ENCODE measurements at regions not wholly inside any gene's neighbourhood (a gene's known extent, or its start where the extent isn't known, plus 50 kb on each side); places are given as distances from the start of the nearest gene placed in this dataset.

DNA sequence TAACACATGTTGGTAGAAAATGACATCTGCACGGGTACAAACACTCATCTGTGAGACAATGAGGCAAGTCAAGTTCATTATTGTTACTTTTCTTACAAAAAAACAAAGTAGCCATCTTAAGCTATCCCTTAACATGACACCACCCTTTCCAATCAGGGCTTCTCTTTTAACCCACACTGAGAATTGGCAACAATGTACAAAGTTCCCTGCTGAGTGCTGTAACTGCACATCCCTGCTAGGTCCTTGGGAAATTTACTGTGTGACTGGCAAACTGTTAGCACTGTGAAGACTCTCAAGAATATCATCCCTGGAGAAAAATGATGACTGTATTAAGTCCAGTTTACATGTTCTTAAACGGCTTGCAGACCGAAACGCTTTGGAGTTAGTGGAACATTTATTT is 185.8 kb upstream of the PLD5 start:
- no peaks in the 10 kb centered on the region for H3K36me3 ChIP-seq
- H3K4me3 ChIP-seq = no peak overlapping the region
- no peaks in the 10 kb centered on the region for H3K9me3 ChIP-seq
- ATAC-seq (no peak), DNase-seq (no peak)
- TF ChIP-seq, protein P1, sequence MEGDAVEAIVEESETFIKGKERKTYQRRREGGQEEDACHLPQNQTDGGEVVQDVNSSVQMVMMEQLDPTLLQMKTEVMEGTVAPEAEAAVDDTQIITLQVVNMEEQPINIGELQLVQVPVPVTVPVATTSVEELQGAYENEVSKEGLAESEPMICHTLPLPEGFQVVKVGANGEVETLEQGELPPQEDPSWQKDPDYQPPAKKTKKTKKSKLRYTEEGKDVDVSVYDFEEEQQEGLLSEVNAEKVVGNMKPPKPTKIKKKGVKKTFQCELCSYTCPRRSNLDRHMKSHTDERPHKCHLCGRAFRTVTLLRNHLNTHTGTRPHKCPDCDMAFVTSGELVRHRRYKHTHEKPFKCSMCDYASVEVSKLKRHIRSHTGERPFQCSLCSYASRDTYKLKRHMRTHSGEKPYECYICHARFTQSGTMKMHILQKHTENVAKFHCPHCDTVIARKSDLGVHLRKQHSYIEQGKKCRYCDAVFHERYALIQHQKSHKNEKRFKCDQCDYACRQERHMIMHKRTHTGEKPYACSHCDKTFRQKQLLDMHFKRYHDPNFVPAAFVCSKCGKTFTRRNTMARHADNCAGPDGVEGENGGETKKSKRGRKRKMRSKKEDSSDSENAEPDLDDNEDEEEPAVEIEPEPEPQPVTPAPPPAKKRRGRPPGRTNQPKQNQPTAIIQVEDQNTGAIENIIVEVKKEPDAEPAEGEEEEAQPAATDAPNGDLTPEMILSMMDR (IDR thresholded peaks at IDR 0.05) = no peak
- intact Hi-C loops (cut with DNase I) = no loop called here
- no peaks in the 10 kb centered on the region for H3K27me3 ChIP-seq (ENCODE audit: low read depth)
- no peak overlapping the region for H3K27ac ChIP-seq
- no peaks in the 10 kb centered on the region for H3K4me1 ChIP-seq

DNA sequence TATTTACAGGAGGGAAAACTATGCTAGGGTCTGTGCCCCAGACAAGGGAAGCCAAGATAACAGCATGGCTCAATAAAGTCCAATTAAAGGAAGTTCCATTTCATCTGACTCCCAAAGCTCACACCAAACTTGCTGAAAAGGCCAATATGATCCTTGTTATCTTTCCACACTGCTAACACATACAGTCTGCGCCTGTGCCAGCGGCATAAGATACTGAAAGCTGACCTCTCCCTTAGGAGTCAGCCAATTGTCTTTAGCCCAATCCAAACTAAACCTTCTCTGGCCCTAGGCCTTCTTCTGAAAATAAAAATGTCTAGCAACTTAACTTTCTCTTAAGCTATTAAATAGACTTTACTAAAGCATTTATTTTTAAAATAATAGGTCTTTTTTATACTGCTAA is 179.0 kb upstream of the PLD5 start:
- DNase-seq (no peak), ATAC-seq (no peak)
- TF ChIP-seq, protein P1 (IDR thresholded peaks at IDR 0.05) = no peak
- H3K27ac ChIP-seq = no peak overlapping the region
- intact Hi-C loops (cut with DNase I) = no loop called here
- H3K27me3 ChIP-seq (ENCODE audit: low read depth) = no peaks in the 10 kb centered on the region
- no peaks in the 10 kb centered on the region for H3K4me1 ChIP-seq
- H3K4me3 ChIP-seq = no peak overlapping the region
- no peaks in the 10 kb centered on the region for H3K9me3 ChIP-seq
- no peaks in the 10 kb centered on the region for H3K36me3 ChIP-seq

DNA sequence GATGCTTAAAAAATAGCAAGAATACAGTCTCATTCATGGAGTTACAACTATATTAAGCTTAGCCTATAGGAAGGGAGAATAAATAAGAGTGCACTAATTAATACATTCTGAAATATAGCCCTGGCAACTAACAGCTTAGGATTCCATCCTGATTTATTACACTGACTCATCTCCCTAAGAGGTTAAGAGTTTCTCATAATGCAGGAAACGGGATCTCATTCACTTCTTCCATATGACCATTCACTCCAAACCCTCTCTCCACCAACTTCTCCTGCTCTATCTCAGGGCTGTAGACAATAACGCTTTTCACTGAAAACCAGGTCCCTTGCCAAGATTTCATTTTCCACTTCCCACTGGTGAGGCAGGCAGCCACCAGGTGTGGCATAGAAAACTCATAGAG is 168.5 kb upstream of the PLD5 start:
- DNase-seq (no peak), ATAC-seq (no peak)
- H3K4me1 ChIP-seq = no peaks in the 10 kb centered on the region
- no peak overlapping the region for H3K27ac ChIP-seq
- H3K27me3 ChIP-seq (ENCODE audit: low read depth) = no peaks in the 10 kb centered on the region
- intact Hi-C loops (cut with DNase I) = no loop called here
- TF ChIP-seq, protein P1 (IDR thresholded peaks at IDR 0.05) = no peak
- no peaks in the 10 kb centered on the region for H3K9me3 ChIP-seq
- H3K4me3 ChIP-seq = no peak overlapping the region
- no peaks in the 10 kb centered on the region for H3K36me3 ChIP-seq

DNA sequence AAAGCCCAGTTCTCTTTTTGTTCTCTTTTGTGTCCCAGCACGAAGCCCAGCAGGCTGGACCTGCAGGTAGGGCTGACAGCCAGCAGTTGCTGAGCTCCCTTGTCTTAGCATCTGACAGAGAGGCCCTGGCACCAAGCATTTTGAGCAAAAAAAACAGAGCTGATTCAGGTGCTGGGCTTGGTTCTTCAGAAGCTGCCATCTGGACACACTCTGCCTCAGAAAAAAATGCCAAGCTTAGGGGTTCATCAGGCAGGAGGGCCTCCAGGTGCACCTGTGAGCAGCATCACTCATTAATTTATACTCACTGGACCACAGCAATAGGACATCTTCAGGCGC is 167.1 kb upstream of the PLD5 start:
- DNase-seq (no peak), ATAC-seq (no peak)
- no peaks in the 10 kb centered on the region for H3K4me1 ChIP-seq

DNA sequence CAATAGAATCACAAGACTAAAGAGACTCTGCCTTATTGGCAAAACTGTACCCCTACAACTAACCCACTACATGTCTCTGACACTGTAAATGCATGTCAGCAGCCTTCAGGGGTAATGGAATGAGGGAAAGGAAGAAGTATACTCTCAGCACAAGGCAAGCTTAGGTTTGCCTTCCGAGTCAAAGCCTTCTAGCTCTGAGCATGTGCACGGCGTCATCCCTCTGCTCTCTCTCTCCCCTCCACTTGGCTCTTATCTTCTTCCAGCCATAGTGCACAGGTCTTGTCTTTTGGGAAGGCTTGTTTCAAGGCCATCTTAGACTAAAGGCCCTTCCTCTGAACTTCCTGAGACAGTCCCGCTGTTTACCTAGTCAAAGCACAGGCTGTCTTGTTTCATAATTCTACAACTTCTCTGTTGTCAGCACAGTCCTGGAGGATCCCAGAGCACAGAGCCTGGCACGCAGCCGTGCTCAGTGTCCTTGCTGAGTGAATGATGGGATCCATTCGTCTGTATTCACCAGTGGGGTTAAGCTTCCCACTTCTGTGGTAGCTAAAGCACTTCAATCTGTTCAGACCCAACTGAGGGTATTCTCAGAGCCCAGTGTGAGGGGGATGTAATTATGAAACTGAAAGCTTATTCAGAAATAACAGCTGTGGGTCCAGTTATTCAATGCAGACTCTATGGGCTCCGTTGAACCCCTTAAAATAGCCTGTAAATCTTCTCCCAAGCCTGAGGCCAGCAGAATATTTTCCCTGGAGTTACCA is 166.5 kb upstream of the PLD5 start:
- ATAC-seq = no peak
- TF ChIP-seq, protein P1 (IDR thresholded peaks at IDR 0.05) = no peak
- Histone ChIP-seq H3K9me3 (no peaks in the 10 kb centered on the region), H3K4me3 (no peak overlapping the region), H3K27me3 (ENCODE audit: low read depth) (no peaks in the 10 kb centered on the region), H3K36me3 (no peaks in the 10 kb centered on the region), H3K4me1 (no peaks in the 10 kb centered on the region), H3K27ac (no peak overlapping the region)
- no peak for DNase-seq
- intact Hi-C loops (cut with DNase I) = no loop called here

More for the DNA sequence above, 167.1 kb upstream of the PLD5 start:
- Histone ChIP-seq H3K27me3 (ENCODE audit: low read depth) (no peaks in the 10 kb centered on the region), H3K9me3 (no peaks in the 10 kb centered on the region), H3K27ac (no peak overlapping the region), H3K4me3 (no peak overlapping the region), H3K36me3 (no peaks in the 10 kb centered on the region)
- TF ChIP-seq, protein P1 (IDR thresholded peaks at IDR 0.05) = no peak
- intact Hi-C loops (cut with DNase I) = no loop called here

Data from lower lobe of right lung (tissue), 2 donors.